Cardiac muscle cell (in vitro differentiated cells and primary cell): ENCODE measurements at regions not wholly inside any gene's neighbourhood (a gene's known extent, or its start where the extent isn't known, plus 50 kb on each side); places are given as distances from the start of the nearest gene placed in this dataset.

Experiments
- DNase-seq, 2 donors: peaks; one replicate each; pipeline versions ENCODE4 v3.0.0 to v3.0.0-alpha.2; 2010 to 2017; ENCODE audit warnings: low read depth in 1 of 2, low spot score in 1 of 2
- H3K27ac ChIP-seq: fragments of 200-600 bp; sonication (generic); 2 replicates; pipeline ENCODE4 v1.5.1; 2016
- H3K27me3 ChIP-seq: fragments of 200-600 bp; sonication (generic); 2 replicates; pipeline ENCODE4 v1.6.0; 2016; ENCODE audit warnings: control low read depth
- H3K36me3 ChIP-seq: fragments of 200-600 bp; sonication (generic); 2 replicates; pipeline ENCODE4 v1.5.1; 2016; ENCODE audit warnings: control low read depth
- H3K4me1 ChIP-seq: fragments of 200-600 bp; sonication (generic); 2 replicates; pipeline ENCODE4 v1.8.1; 2017; ENCODE audit warnings: low read depth, mild to moderate bottlenecking, mixed run types
- H3K4me3 ChIP-seq: fragments of 200-600 bp; sonication (generic); 2 replicates; pipeline ENCODE4 v1.5.1; 2016; ENCODE audit warnings: mild to moderate bottlenecking
- H3K9me3 ChIP-seq: fragments of 200-600 bp; sonication (generic); 2 replicates; pipeline ENCODE4 v1.5.1; 2017; ENCODE audit warnings: low read depth, mild to moderate bottlenecking, control low read depth
- TF ChIP-seq, protein P1 (sequence below): IDR thresholded peaks from 2 replicates; pipeline ENCODE4 v1.5.1; 2012; ENCODE audit warnings: low read depth, mild to moderate bottlenecking, low read length

DNA sequence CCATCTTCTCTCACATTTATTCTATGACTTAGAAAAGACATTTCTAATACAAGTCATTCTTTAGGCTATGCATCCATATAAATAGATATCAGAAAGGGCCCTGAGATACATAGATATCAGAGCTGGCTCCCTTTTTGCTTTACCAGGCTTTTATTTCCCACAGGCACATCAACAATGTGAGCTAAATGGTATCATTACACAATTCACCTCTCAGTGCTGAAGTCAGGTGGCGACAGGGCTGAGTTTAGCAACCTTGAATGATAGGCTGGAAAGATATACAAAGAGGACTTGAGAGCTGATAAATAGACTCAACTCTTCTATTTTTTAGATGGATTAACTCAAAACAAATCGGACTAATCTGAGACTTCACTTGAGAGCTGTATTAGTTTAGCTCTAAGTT, 189.2 kb upstream of the COL1A2 start:
- TF ChIP-seq, protein P1, sequence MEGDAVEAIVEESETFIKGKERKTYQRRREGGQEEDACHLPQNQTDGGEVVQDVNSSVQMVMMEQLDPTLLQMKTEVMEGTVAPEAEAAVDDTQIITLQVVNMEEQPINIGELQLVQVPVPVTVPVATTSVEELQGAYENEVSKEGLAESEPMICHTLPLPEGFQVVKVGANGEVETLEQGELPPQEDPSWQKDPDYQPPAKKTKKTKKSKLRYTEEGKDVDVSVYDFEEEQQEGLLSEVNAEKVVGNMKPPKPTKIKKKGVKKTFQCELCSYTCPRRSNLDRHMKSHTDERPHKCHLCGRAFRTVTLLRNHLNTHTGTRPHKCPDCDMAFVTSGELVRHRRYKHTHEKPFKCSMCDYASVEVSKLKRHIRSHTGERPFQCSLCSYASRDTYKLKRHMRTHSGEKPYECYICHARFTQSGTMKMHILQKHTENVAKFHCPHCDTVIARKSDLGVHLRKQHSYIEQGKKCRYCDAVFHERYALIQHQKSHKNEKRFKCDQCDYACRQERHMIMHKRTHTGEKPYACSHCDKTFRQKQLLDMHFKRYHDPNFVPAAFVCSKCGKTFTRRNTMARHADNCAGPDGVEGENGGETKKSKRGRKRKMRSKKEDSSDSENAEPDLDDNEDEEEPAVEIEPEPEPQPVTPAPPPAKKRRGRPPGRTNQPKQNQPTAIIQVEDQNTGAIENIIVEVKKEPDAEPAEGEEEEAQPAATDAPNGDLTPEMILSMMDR, result no peak
- H3K9me3 ChIP-seq, result peaks cover 2% of the 10 kb centered on the region
- peaks cover 12% of the 10 kb centered on the region for H3K4me1 ChIP-seq
- H3K27ac ChIP-seq, result no peak overlapping the region
- H3K4me3 ChIP-seq, result no peak overlapping the region
- no peaks in the 10 kb centered on the region for H3K27me3 ChIP-seq
- H3K36me3 ChIP-seq, result no peaks in the 10 kb centered on the region
- DNase-seq, result peak in 1 of 2 donors; percentile 48

- no peak overlapping the region for H3K27ac ChIP-seq
Observed at GRCh38 chr7:94206295-94206694, 188.4 kb upstream of the COL1A2 start.

DNA sequence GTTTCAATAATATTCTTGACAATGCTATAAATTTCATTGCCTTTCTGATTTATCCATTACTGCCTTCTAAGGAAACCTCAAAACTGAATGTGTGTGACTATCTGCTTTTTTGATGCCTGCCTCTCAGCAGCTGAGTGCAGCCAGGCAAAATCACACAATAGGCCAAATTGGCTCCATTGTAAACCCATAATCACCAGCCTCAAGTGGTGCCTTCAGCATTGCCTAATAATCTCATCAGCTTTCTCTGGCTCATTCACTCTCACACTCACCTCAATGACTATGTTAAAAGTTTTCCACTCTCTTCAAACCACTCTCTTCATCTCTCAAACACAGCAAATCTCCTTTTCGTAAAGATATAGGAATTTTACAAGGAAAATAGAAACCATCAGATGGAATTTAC, 182.5 kb upstream of the COL1A2 start:
- TF ChIP-seq, protein P1, result no peak

More at GRCh38 chr7:94206295-94206694, 188.4 kb upstream of the COL1A2 start:
- no peaks in the 10 kb centered on the region for H3K9me3 ChIP-seq
- H3K36me3 ChIP-seq, result no peaks in the 10 kb centered on the region
- H3K27me3 ChIP-seq, result no peaks in the 10 kb centered on the region
- no peak overlapping the region for H3K4me3 ChIP-seq
- peaks cover 12% of the 10 kb centered on the region for H3K4me1 ChIP-seq
- TF ChIP-seq, protein P1, result no peak
- peak in 1 of 2 donors; percentile 49 for DNase-seq

GRCh38 chr7:94216944-94217461, 177.7 kb upstream of the COL1A2 start:
- no peak overlapping the region for H3K4me3 ChIP-seq
- H3K27me3 ChIP-seq, result no peaks in the 10 kb centered on the region
- no peak overlapping the region for H3K27ac ChIP-seq
- peak in 1 of 2 donors; percentile 92 for DNase-seq
- peaks cover 6% of the 10 kb centered on the region for H3K4me1 ChIP-seq
- H3K9me3 ChIP-seq, result no peaks in the 10 kb centered on the region
- no peaks in the 10 kb centered on the region for H3K36me3 ChIP-seq
- TF ChIP-seq, protein P1, result no peak

More for the DNA sequence above, 182.5 kb upstream of the COL1A2 start:
- peak in 1 of 2 donors; percentile 27 for DNase-seq
- peaks cover 10% of the 10 kb centered on the region for H3K4me1 ChIP-seq
- no peaks in the 10 kb centered on the region for H3K27me3 ChIP-seq
- no peaks in the 10 kb centered on the region for H3K9me3 ChIP-seq
- no peaks in the 10 kb centered on the region for H3K36me3 ChIP-seq
- no peak overlapping the region for H3K27ac ChIP-seq
- no peak overlapping the region for H3K4me3 ChIP-seq

GRCh38 chr7:94217766-94218165, 176.9 kb upstream of the COL1A2 start:
- Histone ChIP-seq H3K4me1 (no peaks in the 10 kb centered on the region), H3K27me3 (no peaks in the 10 kb centered on the region), H3K27ac (no peak overlapping the region), H3K9me3 (no peaks in the 10 kb centered on the region), H3K4me3 (no peak overlapping the region), H3K36me3 (no peaks in the 10 kb centered on the region)
- DNase-seq, result no peak
- TF ChIP-seq, protein P1, result no peak
